KBM-7 (cell line): ENCODE measurements at regions not wholly inside any gene's neighbourhood (a gene's known extent, or its start where the extent isn't known, plus 50 kb on each side); places are given as distances from the start of the nearest gene placed in this dataset.

Source experiments
- DNase-seq: peaks from one replicate; pipeline ENCODE4 v3.0.0-alpha.2; 2015
- in situ Hi-C: fragments of 300-500 bp; cut with MboI; formaldehyde crosslinking; loops from 2 replicates; pipeline ENCODE4 v1.14.3; 2020; ENCODE audit warnings: low sequenced_read_pairs, low pct_unique_long_range_greater_than_20kb, mixed read lengths

DNA sequence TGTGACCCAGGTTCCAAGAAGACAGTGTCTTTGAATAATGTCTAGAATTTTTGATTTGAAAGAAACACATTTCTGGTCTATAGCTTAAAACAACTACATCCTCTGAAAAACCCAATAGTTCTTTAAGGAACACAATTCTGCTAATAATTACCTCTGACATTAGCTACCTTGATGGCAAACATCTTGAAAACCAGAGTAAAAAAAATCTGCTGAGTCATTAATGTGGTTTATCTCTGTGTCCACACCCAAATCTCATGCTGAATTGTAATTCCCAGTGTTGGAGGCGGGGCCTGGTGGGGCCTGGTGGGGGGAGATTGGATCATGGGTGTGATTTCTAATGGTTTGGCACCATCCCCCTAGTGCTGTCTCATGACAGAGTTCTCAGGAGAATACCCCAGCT lies 1233.8 kb downstream of the NLGN4X start:
- DNase-seq = no peak
- in situ Hi-C loops = no loop called here

DNA sequence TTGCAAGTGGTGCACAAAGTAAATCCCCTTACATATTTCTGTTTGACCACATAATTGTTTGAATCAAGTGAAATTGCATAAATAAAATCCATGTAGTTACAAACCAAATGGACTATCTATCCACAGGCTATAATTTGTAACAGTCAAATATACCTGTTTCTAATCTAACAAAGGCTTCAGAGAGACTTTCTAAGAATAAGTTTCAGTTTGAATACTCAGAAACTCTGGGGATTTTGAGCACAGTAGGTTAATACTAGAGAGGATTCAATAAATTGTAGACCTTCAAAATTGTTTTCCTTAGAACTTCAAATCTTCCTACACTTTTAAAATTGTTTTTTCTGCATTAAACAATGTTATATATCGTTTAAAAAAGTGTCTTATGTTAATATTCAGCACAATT lies 1250.1 kb downstream of the NLGN4X start:
- in situ Hi-C loops = no loop called here
- DNase-seq = no peak

DNA sequence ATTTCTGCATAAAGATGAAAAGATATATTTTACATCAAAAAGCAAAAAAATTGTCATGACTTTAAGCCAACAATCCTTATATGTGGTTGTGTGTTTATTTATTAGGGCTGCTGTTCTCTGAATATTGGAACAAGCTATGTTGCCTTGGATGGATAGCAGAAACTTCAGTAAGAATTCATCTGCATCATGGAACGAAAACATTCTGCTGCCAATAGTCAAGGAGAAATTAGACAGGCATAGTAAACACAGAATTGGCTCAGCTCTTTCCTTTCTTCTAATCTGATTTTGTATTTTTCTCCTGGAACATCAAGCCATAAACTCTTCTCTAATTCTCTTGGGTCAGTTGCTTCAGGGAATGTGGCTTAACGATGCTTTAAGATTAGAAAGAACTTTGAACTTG lies 1257.0 kb downstream of the NLGN4X start:
- DNase-seq = no peak
- in situ Hi-C loops = no loop called here

- no peak for DNase-seq
- in situ Hi-C loops = no loop called here
Observed at GRCh38 chrX:4964112-4964511, 1250.7 kb upstream of the PRKX start.

DNA sequence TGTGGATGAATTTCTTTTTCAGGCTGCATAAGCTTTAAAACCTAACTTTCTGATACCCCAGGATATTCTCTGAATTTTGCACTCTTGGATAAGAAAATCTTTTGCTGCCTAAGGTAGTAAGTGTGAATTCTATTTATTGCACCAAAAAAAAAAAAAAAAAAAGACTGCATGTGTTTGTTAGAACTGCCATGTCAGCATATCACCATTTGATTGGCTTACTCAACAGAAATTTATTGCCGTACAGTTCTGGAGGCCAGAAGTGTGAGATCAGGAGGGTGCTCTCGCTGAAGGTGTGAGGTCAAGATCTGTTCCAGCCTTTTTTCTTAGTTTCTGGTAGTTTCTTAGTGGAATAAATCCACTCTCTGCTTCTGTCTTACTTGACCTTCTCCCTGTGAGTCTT lies 1250.0 kb upstream of the PRKX start:
- DNase-seq = no peak
- in situ Hi-C loops = no loop called here

- in situ Hi-C loops = no loop called here
- no peak for DNase-seq
Observed at GRCh38 chrX:4944767-4945166, 1231.3 kb upstream of the PRKX start.

GRCh38 chrX:4936315-4936714 lies 1222.9 kb upstream of the PRKX start:
- in situ Hi-C loops = no loop called here
- DNase-seq = peak; percentile 58

GRCh38 chrX:4935846-4936245 lies 1222.4 kb upstream of the PRKX start:
- in situ Hi-C loops = no loop called here
- DNase-seq = peak; percentile 96

GRCh38 chrX:4935401-4935800 lies 1222.0 kb upstream of the PRKX start:
- in situ Hi-C loops = no loop called here
- no peak for DNase-seq

- no peak for DNase-seq
Observed at GRCh38 chrX:4932790-4933189, 1219.3 kb upstream of the PRKX start.

DNA sequence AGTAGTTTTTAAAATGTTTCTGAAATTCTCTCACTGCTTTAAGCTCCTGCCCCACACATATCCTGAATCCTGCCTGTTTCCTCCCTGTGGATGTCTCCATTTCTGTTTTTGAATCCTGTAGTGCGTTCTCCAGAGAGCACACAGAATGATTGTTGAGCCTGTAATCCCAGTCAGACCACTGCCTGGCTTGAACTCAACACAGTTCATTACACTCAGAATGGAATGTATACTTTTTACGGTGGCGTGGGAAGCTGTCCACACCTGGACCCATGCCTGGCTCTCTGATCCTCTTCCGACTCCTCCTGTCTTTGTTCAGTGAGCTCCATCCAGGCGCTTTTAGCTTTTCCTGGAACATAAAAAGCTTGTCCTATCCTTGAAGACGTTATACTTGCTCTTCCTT lies 1217.0 kb upstream of the PRKX start:
- in situ Hi-C loops = no loop called here
- DNase-seq = no peak

More at GRCh38 chrX:4932790-4933189, 1219.3 kb upstream of the PRKX start:
- in situ Hi-C loops = no loop called here

DNA sequence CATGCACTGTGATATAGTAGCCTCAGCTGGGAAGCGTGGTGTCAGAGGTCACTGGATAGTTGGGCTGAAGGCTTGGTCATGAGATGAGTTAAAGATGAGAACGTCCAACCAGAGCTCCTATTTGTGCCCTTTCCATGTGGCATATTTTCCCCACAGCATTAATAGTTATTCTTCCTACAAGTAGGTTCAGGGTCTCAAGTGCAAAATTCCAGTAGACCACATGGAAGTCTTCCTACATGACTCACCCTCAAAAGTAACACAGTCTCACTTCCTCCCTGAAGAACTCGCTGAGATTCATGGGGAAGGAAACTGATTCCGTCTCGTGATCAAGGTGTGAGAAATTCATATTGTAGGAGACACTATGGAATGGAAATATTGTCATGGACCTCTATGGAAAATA lies 1212.5 kb upstream of the PRKX start:
- no peak for DNase-seq
- in situ Hi-C loops = no loop called here

DNA sequence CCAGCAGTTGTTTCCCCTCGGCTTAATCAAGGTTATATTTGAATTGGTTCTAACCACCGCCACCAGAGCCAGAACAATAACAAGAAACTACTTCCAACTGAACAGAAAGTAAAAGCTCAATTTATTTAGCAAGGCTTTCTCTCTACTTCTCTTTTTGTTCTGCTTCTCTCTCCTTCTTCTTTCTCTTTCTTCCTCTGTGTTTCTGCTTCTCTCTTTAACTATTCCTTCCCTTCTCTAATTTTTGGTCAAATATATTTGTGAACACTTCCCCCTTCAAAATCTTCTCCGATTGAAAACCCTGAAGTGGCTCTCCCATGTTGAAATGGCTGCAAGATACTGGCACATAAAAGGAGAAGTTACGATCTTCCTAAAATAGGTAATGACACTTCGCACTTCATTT lies 1195.9 kb upstream of the PRKX start:
- peak; percentile 82 for DNase-seq
- in situ Hi-C loops = no loop called here

GRCh38 chrX:4905576-4905975 lies 1192.1 kb upstream of the PRKX start:
- DNase-seq = peak; percentile 41
- in situ Hi-C loops = no loop called here

DNA sequence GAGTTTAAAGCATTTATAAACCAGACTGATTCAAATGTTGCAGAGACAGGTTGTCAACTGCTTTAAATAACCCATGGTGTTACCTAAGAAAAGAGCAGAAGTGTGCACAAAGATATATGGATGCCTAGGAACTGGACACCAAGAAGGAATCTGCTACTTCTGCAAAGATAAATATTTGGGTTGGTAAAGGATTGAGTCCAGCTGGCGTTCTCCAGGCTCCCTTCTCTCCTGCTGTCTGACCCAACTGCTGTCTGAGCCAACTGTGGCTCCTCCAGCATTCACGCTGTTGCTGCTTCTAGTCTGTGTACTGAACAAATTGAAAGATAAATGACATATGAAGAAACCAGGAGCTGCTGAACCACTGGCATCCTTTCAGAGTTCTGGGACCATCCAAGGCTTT lies 1167.8 kb upstream of the PRKX start:
- in situ Hi-C loops = no loop called here
- no peak for DNase-seq

- in situ Hi-C loops = no loop called here
Observed at GRCh38 chrX:4878640-4879039, 1165.2 kb upstream of the PRKX start.

DNA sequence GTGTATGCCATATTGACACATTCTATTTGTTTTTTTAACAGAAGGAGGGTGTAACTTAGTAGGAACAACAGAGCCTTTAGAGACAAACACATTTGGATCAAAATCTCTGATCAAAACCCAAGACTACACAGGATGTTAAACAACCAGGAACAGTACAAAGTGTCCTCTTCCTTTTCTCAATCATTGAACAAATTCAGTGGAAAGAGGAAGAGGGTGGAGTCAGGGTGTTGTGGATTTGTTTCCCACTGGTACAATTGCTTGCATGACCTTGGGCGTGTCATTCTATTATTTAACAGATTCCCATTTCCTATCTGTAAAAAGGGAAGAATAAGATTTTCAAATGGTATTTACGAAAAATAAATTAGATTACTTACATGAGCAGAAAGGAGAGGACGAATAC lies 1162.8 kb upstream of the PRKX start:
- DNase-seq = peak; percentile 15
- in situ Hi-C loops = no loop called here

More at GRCh38 chrX:4878640-4879039, 1165.2 kb upstream of the PRKX start:
- DNase-seq = no peak

DNA sequence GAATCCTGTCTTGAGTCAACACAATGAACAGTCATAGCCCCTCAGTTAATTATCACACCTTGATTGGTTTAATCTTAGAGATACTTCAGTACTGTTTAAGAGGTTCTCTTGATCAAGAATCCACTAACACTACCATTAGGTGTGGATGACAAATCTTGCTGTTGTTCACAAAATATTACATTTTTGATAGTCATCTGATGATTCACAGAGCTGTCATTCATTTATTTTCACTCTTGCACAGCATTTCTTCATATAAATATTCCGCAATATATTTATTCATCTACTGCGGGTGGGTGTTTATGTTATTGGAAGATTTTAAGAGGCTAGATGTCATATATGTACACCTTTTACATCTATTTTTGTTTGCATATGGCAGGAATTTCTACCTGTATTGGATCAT lies 1138.1 kb upstream of the PRKX start:
- no peak for DNase-seq
- in situ Hi-C loops = no loop called here

GRCh38 chrX:4850312-4850711 lies 1136.9 kb upstream of the PRKX start:
- in situ Hi-C loops = no loop called here
- DNase-seq = no peak

DNA sequence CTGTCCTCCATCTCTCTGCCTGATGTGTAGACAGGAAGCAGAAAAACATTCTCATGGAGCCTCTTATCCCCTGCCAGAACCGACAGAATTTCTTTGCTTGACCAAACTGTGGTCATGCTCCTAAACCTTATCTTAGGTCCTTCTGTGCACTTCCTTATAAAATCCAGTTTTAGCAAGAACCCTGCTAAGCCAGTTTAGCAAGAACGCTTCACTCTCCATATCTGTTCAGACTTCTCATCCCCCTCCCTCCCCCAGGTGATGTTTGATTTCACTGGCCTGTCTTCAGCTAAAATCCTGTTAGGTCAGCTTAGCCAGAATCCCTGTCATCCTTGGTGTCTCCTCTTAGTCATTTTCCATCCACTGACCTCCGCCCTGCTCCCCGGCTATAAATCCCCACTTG lies 1130.9 kb upstream of the PRKX start:
- peak; percentile 12 for DNase-seq
- in situ Hi-C loops = no loop called here

DNA sequence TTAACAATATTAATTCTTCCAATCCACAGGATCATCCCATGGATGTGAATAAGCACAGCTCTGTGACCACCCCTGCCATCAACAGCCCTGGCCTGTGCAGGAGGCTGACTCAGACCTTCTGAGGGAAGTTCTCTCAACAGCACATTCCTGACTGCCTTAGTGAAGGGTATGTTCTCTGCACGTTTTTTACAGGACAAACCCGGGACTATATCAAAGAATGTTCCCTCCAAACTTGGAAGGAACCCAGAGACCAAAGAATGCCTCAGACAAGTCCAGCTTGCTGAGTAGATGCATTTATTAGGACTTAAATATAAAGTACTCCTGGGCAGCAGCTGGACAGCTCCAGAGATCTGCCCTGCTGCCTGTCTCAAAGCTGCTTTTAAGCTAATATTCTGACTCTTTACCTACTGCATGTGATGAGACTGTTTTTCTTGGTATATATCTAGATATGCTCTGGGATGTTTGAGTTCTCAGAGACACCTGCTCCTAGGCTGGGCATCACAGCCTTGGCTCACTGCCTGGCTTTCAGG lies 1127.8 kb upstream of the PRKX start:
- no peak for DNase-seq
- in situ Hi-C loops = no loop called here

- no peak for DNase-seq
- in situ Hi-C loops = no loop called here
Observed at GRCh38 chrX:4831574-4831973, 1118.1 kb upstream of the PRKX start.
